ENCODE measurements at regions not wholly inside any gene's neighbourhood (a gene's known extent, or its start where the extent isn't known, plus 50 kb on each side); places are given as distances from the start of the nearest gene placed in this dataset.

- H3K36me3 ChIP-seq (ENCODE audit: low read depth, low read length): no peaks in the 10 kb centered on the region
- H4K20me1 ChIP-seq (ENCODE audit: low read length): no peaks in the 10 kb centered on the region
- intact Hi-C loops (cut with micrococcal nuclease): loop anchor here (5.0 to 10.0 kb wide), 5 partner anchors 272 to 797 kb away; no protein-coding TSS in a partner anchor
- no peaks in the 10 kb centered on the region for H3K9me3 ChIP-seq (ENCODE audit: low read length)
- H3K9ac ChIP-seq (ENCODE audit: low read length): no peak overlapping the region
- ATAC-seq (peak; percentile 73), DNase-seq (peak; percentile 76)
- BruUV-seq (replicated peaks): no TSS peak
- H3F3A ChIP-seq (ENCODE audit: low read length, unreplicated experiment): no peaks in the 10 kb centered on the region
- H3K9me2 ChIP-seq (replicated peaks; ENCODE audit: low read length): no peaks in the 10 kb centered on the region
- H3K27me3 ChIP-seq (ENCODE audit: low read length): no peaks in the 10 kb centered on the region
- no peak overlapping the region for H2AFZ ChIP-seq (ENCODE audit: low read length)
- ChIA-PET CTCF (interaction anchor here (0.5 to 1.1 kb wide), 22 partner anchors 9 to 795 kb away, joined by 3 to 9 read pairs (median 5); no protein-coding TSS in a partner anchor), POLR2A (ENCODE audit: unreplicated experiment) (interaction anchor here (0.6 to 0.8 kb wide), 2 partner anchors 239 to 290 kb away, joined by 12 to 18 read pairs; no protein-coding TSS in a partner anchor)
- no peak overlapping the region for H3K4me2 ChIP-seq (ENCODE audit: low read length)
- H3K4me1 ChIP-seq (ENCODE audit: insufficient read depth, low read length): no peaks in the 10 kb centered on the region
- no peak overlapping the region for H3K4me3 ChIP-seq (ENCODE audit: low read length)
- peak; percentile 79 for TF ChIP-seq CTCF (conservative IDR thresholded peaks at IDR 0.05; ENCODE audit: low read depth, low read length)
- TF ChIP-seq EZH2 (IDR thresholded peaks at IDR 0.05; ENCODE audit: low read length, unreplicated experiment): no peak
- no peak for TF ChIP-seq EZH2phosphoT487 (IDR thresholded peaks at IDR 0.05; ENCODE audit: borderline replicate concordance, low read length)
- no peak overlapping the region for H3K27ac ChIP-seq (ENCODE audit: low read length)
- H3K79me2 ChIP-seq (ENCODE audit: low read length): no peaks in the 10 kb centered on the region
These were observed 1040.2 kb upstream of the SORCS1 start for GRCh38 chr10:108204528-108205305.

- Histone ChIP-seq H3K36me3 (ENCODE audit: low read depth, low read length) (no peaks in the 10 kb centered on the region), H3K9ac (ENCODE audit: low read length) (no peak overlapping the region), H3K9me2 (replicated peaks; ENCODE audit: low read length) (no peaks in the 10 kb centered on the region), H4K20me1 (ENCODE audit: low read length) (no peaks in the 10 kb centered on the region), H3K4me2 (ENCODE audit: low read length) (no peak overlapping the region), H3F3A (ENCODE audit: low read length, unreplicated experiment) (no peaks in the 10 kb centered on the region), H3K27me3 (ENCODE audit: low read length) (no peaks in the 10 kb centered on the region), H3K9me3 (ENCODE audit: low read length) (no peaks in the 10 kb centered on the region), H2AFZ (ENCODE audit: low read length) (no peak overlapping the region), H3K4me1 (ENCODE audit: insufficient read depth, low read length) (no peaks in the 10 kb centered on the region), H3K79me2 (ENCODE audit: low read length) (no peaks in the 10 kb centered on the region), H3K27ac (ENCODE audit: low read length) (no peak overlapping the region), H3K4me3 (ENCODE audit: low read length) (no peak overlapping the region)
- BruUV-seq (replicated peaks): no TSS peak
- intact Hi-C loops (cut with micrococcal nuclease): loop anchor here (5.0 to 10.0 kb wide), 5 partner anchors 272 to 797 kb away; no protein-coding TSS in a partner anchor
- no peak for DNase-seq
- TF ChIP-seq EZH2 (IDR thresholded peaks at IDR 0.05; ENCODE audit: low read length, unreplicated experiment) (no peak), EZH2phosphoT487 (IDR thresholded peaks at IDR 0.05; ENCODE audit: borderline replicate concordance, low read length) (no peak), CTCF (conservative IDR thresholded peaks at IDR 0.05; ENCODE audit: low read depth, low read length) (no peak)
- CTCF ChIA-PET: interaction anchor here (0.6 to 1.1 kb wide), 18 partner anchors 9 to 794 kb away, joined by 3 to 9 read pairs (median 5); no protein-coding TSS in a partner anchor
- POLR2A ChIA-PET (ENCODE audit: unreplicated experiment): interaction anchor here (0.6 to 0.8 kb wide), 2 partner anchors 238 to 289 kb away, joined by 12 to 18 read pairs; no protein-coding TSS in a partner anchor
- ATAC-seq: no peak
These were observed 1039.5 kb upstream of the SORCS1 start for GRCh38 chr10:108203905-108204527.
